ENCODE measurements at regions not wholly inside any gene's neighbourhood (a gene's known extent, or its start where the extent isn't known, plus 50 kb on each side); places are given as distances from the start of the nearest gene placed in this dataset.
A peak's percentile ranks its signal among the peaks of the same experiment; 100 is the strongest.

GRCh38 chr2:62596061-62596921, 90.3 kb upstream of the TMEM17 start:
- no peak overlapping the region for H3K4me3 ChIP-seq
- intact Hi-C loops (cut with DNase I) = no loop called here
- TF ChIP-seq CTCF (IDR thresholded peaks at IDR 0.05) = no peak
- ATAC-seq (peak in 3 of 8 donors; percentile 19 to 53 (median 22)), DNase-seq (no peak)
- WGBS, 2 donors = 77 to 81% methylated on average over 3 of the region's 3 CpGs
- peaks cover 0 to 10% (median 0%) of the 10 kb centered on the region in 11 donors for H3K9me3 ChIP-seq
- peak overlapping the region in 1 of 10 donors; percentile 8 for H3K27ac ChIP-seq
- no peaks in the 10 kb centered on the region for H3K36me3 ChIP-seq
- H3K4me1 ChIP-seq = peaks cover 0 to 10% (median 0%) of the 10 kb centered on the region in 9 donors
- H3K27me3 ChIP-seq = no peaks in the 10 kb centered on the region

DNA sequence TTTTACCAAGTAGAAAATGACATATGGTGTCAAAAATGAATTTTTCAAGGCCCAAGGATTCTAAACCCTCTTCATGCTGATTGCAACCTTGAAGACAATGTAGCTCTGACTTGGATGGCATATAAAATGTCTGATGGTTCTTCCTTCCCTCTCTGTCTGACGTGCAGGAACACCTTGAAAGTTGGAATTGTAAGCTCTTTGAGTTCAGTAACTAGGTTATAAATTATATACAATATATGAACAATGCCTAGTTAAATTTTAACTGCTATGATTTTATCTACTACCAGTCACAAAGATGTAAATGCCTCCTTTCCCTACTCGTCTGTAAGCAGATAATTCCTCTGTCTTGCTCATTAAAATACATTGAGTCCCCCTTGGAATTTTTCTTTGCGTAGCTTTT, 89.5 kb upstream of the TMEM17 start:
- intact Hi-C loops (cut with DNase I) = no loop called here
- H3K27ac ChIP-seq = peak overlapping the region in 1 of 10 donors; percentile 8
- DNase-seq (no peak), ATAC-seq (no peak)
- no peak overlapping the region for H3K4me3 ChIP-seq
- no peak for TF ChIP-seq CTCF (IDR thresholded peaks at IDR 0.05)
- 93 to 96% methylated on average over 3 of the region's 3 CpGs for WGBS, 2 donors
- H3K36me3 ChIP-seq = no peaks in the 10 kb centered on the region
- peaks cover 0 to 10% (median 0%) of the 10 kb centered on the region in 9 donors for H3K4me1 ChIP-seq
- peaks cover 0 to 9% (median 0%) of the 10 kb centered on the region in 11 donors for H3K9me3 ChIP-seq
- no peaks in the 10 kb centered on the region for H3K27me3 ChIP-seq

DNA sequence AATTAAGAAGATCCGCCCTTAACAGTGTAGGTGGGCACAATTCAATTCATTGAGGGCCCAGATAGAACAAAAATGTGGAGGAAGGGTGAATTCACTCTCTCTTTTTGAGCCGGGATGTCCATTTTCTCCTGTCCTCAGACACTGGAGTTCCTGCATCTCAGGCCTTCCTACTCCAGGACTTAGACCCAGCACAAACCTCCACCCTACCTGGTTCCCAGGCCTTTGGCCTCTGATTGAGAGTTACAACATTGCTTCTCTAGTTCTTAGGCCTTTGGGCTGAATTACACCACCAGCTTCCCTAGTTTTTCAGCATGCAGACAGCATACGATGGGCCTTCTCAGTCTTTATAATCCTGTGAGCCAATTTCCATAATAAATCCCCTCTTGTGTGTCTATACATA, 87.8 kb upstream of the TMEM17 start:
- intact Hi-C loops (cut with DNase I) = no loop called here
- Histone ChIP-seq H3K9me3 (no peaks in the 10 kb centered on the region), H3K27ac (no peak overlapping the region), H3K27me3 (no peaks in the 10 kb centered on the region), H3K4me3 (no peak overlapping the region), H3K4me1 (peaks cover 0 to 10% (median 0%) of the 10 kb centered on the region in 9 donors), H3K36me3 (no peaks in the 10 kb centered on the region)
- no peak for ATAC-seq
- TF ChIP-seq CTCF (IDR thresholded peaks at IDR 0.05) = no peak
- 96 to 97% methylated on average over 3 of the region's 3 CpGs for WGBS, 2 donors
- DNase-seq = no peak

DNA sequence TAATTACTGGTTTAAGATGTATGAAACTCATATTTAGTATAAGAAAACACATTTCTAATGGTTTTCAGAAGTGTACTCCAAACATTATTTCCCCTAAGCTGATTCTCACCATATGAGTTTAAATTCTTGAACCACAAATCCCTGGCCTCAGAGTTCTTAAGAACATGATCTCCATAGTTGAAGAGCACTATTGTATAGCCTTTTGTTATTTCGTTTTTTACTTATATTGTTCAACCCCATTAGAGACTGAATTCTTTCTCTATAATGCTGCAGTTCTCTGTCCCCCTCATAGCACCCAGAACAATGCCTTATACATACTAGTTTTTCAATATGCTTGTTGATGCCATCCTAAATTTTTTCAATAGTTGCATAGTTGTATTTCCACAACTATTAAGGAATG, 85.5 kb upstream of the TMEM17 start:
- Histone ChIP-seq H3K36me3 (no peaks in the 10 kb centered on the region), H3K27ac (no peak overlapping the region), H3K4me3 (no peak overlapping the region), H3K4me1 (peaks cover 0 to 8% (median 0%) of the 10 kb centered on the region in 9 donors), H3K9me3 (no peaks in the 10 kb centered on the region), H3K27me3 (no peaks in the 10 kb centered on the region)
- intact Hi-C loops (cut with DNase I) = no loop called here
- 69 to 75% methylated on average over 1 of the region's 1 CpG for WGBS, 2 donors
- no peak for TF ChIP-seq CTCF (IDR thresholded peaks at IDR 0.05)
- DNase-seq (no peak), ATAC-seq (no peak)
